ENCODE measurements at regions not wholly inside any gene's neighbourhood (a gene's known extent, or its start where the extent isn't known, plus 50 kb on each side); places are given as distances from the start of the nearest gene placed in this dataset.

- no peak for DNase-seq (ENCODE audit: low spot score)
Measured at GRCh38 chr16:54510685-54511221, 224.2 kb upstream of the IRX3 start.

GRCh38 chr16:54509456-54509855, 222.9 kb upstream of the IRX3 start:
- no peak for DNase-seq (ENCODE audit: low spot score)

GRCh38 chr16:54508351-54508750, 221.8 kb upstream of the IRX3 start:
- DNase-seq (ENCODE audit: low spot score) = no peak

DNA sequence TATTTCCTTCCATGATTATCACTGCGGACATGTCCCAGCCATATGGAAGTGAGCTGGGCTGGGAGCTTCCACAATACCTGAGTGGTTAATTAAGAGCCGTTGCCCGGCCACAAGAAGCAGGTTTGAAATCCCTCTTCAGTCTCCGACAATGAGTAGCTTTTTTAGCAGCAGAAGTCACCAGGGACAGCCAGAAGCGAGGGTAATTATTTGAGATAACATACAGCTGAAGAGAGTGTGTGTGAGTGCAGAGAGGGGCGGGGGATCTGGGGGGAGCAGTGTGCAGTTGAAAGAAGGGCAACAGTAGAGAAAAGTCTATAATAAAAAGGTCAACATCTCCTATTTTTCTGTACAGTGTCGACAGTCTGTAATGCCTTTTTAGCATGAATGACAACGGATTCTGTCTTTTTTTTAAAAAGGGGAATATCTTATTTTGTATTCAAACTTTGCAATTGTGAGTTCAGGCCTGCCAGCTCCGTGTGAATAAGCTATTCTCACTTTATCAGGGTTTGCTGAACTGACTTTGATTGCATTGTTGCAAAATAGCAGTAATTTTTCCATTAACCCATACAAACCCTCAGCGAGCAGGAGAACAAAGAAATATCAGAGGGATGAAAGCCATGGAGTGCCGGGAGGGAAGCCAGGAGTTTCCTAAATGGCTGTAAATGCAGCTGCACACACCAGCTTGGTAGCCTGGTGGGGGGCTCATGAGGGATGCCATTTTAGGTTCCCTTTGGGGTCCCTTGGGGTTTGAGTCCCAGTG, 220.3 kb upstream of the IRX3 start:
- DNase-seq (ENCODE audit: low spot score) = no peak

DNA sequence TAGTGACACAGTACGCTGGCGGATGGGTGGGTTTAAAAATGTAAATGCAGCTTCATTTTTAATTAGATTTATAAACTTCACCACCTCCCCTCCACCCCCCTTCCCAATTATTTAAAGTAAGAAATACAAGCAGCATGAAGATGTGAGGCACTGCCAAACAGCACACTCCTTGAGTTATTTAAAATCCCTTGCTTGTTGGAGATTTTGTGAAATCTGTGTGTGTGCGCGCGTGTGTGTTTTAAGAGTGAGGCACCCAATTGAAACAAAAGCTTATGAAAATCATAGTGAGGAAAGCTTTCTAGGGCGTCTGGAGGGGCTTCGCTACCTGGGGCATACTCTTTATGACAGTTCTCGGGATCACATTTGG, 219.6 kb upstream of the IRX3 start:
- DNase-seq (ENCODE audit: low spot score) = no peak

GRCh38 chr16:54505549-54506213, 219.1 kb upstream of the IRX3 start:
- DNase-seq (ENCODE audit: low spot score) = no peak

DNA sequence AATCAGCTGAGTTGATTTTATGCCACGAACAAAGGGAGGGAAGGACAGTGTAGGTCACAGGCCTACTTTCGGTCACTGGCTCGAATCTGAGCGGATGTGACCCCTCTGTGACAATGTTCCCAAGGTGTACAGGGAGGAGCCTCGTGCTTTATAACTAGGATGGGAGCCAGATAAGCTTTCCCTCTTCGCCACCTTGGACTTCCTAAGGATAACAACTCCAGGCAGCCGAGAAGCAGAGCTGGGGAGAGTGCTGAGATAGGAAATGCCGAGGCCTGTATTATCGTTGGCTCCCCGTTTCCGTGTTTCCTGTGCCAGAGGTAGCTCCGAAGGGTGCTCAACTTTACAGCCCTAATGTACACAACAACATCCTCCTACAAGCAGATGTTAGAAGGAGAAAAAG, 217.8 kb upstream of the IRX3 start:
- no peak for DNase-seq (ENCODE audit: low spot score)

GRCh38 chr16:54503856-54504219, 217.3 kb upstream of the IRX3 start:
- no peak for DNase-seq (ENCODE audit: low spot score)

DNA sequence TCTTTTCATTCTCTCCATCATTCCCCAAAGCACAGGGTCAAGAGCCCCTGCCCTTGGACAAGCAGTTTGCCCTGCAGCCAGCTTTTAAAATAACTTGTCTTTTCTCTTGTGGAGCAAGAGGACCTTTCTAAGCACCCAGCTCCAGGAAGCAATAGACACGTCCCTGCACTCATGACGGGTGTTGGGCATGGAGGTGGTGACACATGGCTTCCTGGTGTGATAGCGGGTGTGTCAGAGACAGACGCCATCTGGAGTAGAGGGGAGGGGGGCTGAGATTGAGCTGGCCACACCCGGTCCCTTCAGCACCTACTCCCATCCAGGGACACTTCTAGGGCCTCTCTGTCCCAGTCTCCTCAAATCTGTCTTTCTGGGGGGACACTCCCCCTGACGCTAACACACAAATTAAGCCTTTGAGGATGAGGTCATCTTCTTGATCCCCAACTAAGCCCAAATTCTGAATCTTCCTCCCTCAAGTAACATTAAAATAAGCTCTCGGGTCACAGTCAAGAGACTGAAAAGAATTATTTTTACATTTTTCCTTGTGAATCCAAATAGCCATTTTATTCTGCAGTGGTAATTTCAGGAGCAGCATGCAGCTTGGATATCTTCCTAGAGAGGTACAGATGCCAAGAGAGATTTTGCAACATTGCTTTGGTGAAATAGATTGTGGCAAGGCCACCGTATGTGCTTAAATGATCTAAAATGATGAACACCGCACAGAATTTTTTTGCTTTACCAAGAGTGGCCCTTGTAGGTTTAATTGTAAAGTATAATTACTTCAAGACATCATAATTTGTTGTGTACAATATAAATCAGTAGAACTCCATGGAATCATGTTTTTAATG, 216.6 kb upstream of the IRX3 start:
- DNase-seq (ENCODE audit: low spot score) = no peak

DNA sequence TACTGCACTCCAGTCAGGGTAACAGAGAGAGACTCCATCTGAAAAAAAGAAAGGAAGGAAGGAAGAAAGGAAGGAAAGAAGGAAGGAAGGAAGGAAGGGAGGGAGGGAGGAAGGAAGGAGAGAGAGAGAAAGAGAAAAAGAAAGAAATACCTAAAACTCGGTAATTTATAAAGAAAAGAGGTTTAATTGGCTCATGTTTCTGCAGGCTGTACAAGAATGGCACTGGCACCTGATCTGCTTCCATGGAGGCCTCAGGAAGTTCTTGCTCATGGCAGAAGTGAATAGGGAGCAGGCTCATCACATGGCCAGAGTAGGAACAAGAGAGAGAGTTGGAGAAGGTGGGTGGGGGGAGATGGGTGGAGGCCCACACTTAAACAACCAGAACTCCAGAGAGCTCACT, 215.2 kb upstream of the IRX3 start:
- DNase-seq (ENCODE audit: low spot score) = no peak

GRCh38 chr16:54493594-54493993, 207.0 kb upstream of the IRX3 start:
- no peak for DNase-seq (ENCODE audit: low spot score)

GRCh38 chr16:54493061-54493460, 206.5 kb upstream of the IRX3 start:
- no peak for DNase-seq (ENCODE audit: low spot score)

DNA sequence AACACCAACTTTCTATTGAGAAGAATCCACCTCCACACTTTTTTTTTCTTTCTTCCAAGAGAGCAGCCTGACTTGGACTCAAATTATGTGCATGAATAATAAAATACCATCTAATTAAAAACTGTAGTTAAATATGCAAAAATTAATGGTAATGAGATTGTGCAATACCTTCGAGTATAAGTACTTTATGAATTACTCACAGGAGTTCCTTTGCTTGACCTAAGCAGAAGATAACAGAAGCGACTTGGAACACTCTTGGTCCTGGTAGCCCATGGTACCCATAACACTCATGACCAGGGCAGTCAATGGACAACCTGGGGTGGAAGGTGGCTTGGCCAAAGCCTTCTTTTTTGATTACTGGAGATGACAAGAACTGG, 203.5 kb upstream of the IRX3 start:
- DNase-seq (ENCODE audit: low spot score) = no peak

- no peak for DNase-seq (ENCODE audit: low spot score)
Measured at GRCh38 chr16:54489225-54490111, 202.9 kb upstream of the IRX3 start.

- DNase-seq (ENCODE audit: low spot score) = no peak
Measured at GRCh38 chr16:54488729-54489128, 202.1 kb upstream of the IRX3 start.

- DNase-seq (ENCODE audit: low spot score) = no peak
Measured at GRCh38 chr16:54487933-54488332, 201.3 kb upstream of the IRX3 start.

GRCh38 chr16:54484700-54485099, 198.1 kb upstream of the IRX3 start:
- DNase-seq (ENCODE audit: low spot score) = no peak

DNA sequence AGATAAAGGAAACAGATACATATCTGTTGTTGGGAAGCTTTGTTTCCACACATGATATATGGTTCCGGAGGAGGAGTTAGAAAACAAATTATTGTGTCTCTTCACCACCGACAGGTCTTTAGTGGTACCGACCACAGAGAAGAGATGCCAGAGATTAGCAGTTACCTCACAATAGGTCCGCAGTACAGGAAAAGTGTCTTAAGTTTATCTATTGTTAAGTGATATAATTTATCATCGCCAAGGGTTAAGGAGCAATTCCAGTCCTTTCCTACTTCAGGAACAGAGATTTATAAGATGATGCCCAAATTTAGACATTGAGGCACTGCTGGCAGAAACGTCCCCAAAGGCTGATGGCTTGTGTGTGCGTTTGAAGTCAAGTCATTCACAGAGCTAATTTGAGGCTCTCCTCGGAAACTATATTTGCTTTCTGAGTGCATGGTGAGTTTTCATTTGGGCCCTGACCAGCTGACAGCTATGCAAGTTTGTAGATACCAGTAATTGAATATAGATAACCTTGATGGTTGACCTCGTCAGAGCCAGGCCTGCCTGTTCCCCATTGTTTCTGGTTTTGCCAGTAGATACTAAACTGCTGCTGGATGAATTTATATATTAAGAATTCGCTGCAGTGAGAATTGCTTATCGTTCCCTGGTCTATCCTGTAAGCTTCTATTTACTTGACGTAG, 196.4 kb upstream of the IRX3 start:
- no peak for DNase-seq (ENCODE audit: low spot score)

DNA sequence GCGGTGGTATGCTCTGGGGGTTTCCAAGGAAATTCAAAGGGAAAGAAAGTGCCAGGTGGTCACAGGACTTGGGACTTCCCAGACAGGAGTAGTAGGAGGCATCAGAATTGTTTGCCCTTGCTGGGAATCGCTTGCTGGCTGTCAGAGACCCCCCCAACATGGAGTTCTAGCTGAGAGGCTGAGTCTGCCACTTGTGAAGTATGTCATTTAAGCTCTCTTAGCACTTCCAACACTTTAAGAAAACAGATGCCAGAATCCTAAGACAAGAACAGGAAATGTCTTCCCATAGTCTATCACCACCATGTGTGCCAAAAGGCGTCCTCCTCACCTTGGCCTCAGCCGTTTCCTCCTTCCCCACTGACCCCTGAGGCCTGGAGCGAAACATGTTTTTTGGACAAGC, 193.8 kb upstream of the IRX3 start:
- DNase-seq (ENCODE audit: low spot score) = no peak

- DNase-seq (ENCODE audit: low spot score) = no peak
Measured at GRCh38 chr16:54479546-54479945, 193.0 kb upstream of the IRX3 start.

- no peak for DNase-seq (ENCODE audit: low spot score)
Measured at GRCh38 chr16:54477714-54478113, 191.1 kb upstream of the IRX3 start.
